GM12892 (cell line): ENCODE measurements at regions not wholly inside any gene's neighbourhood (a gene's known extent, or its start where the extent isn't known, plus 50 kb on each side); places are given as distances from the start of the nearest gene placed in this dataset.

Experiments
- POLR2A ChIP-seq: IDR thresholded peaks from 2 replicates; pipeline ENCODE4 v1.6.1; 2011; ENCODE audit warnings: low read depth, low read length, control low read depth
- TAF1 ChIP-seq: IDR thresholded peaks from 2 replicates; pipeline ENCODE4 v1.6.1; 2011; ENCODE audit warnings: low read depth, mild to moderate bottlenecking, control low read depth, low read length, borderline replicate concordance

DNA sequence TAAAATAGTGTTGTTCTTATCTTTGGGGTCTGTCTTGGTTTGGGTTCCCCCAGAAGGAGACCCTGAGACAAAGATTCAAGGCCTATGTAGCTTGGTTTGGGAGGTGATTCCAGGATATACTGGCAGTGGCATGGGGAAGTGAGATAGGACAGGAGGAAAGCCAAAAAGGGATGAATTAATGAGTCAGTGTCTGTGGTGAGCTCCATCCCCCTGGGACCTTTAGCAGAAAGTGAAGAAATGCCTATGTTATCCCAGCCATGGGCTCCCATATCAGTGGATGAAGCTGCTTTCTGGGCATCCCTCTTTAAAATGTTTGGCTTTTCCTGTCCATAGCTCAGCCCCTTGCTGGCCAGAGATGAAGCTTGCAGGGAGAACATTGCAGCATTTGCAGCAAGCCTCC lies 217.0 kb upstream of the CTBP2 start:
- TF ChIP-seq POLR2A (no peak), TAF1 (no peak)
